Esophagus squamous epithelium (tissue), 4 donors: ENCODE measurements at regions not wholly inside any gene's neighbourhood (a gene's known extent, or its start where the extent isn't known, plus 50 kb on each side); places are given as distances from the start of the nearest gene placed in this dataset.

Experiments used
- CTCF ChIP-seq, 6 experiments: fragments of 450-650 bp in 4 of 6; fragments of 200-600 bp in 2 of 6; sonication (generic) in 2 of 6; IDR thresholded peaks; one replicate each; pipeline ENCODE4 v1.5.1; 2016 to 2019; ENCODE audit warnings: antibody characterized with exemption in 6 of 6, mild to moderate bottlenecking in 4 of 6, moderate library complexity in 4 of 6
- POLR2A ChIP-seq, 4 donors: fragments of 450-650 bp; IDR thresholded peaks; one replicate each; pipeline ENCODE4 v1.6.1; 2017; ENCODE audit warnings: antibody characterized with exemption in 4 of 4, mild to moderate bottlenecking in 4 of 4, moderate library complexity in 3 of 4

GRCh38 chr7:7044806-7045205 lies 137.5 kb upstream of the C1GALT1 start:
- TF ChIP-seq CTCF (IDR thresholded peaks at IDR 0.05) (no peak), POLR2A (IDR thresholded peaks at IDR 0.05) (no peak)
